Left renal cortex interstitium (tissue), 4 donors: ENCODE measurements at regions not wholly inside any gene's neighbourhood (a gene's known extent, or its start where the extent isn't known, plus 50 kb on each side); places are given as distances from the start of the nearest gene placed in this dataset.
A peak's percentile ranks its signal among the peaks of the same experiment; 100 is the strongest.

Experiments used
- DNase-seq, 4 donors: peaks; one replicate each; pipeline ENCODE4 v3.0.0-alpha.2; 2013; ENCODE audit warnings: low read depth in 4 of 4, low spot score in 2 of 4, missing footprints in 1 of 4

- no peak for DNase-seq
Observed at GRCh38 chr4:67051000-67051789, 494.1 kb downstream of the CENPC start.

GRCh38 chr4:67049446-67049845, 495.9 kb downstream of the CENPC start:
- DNase-seq, result no peak

DNA sequence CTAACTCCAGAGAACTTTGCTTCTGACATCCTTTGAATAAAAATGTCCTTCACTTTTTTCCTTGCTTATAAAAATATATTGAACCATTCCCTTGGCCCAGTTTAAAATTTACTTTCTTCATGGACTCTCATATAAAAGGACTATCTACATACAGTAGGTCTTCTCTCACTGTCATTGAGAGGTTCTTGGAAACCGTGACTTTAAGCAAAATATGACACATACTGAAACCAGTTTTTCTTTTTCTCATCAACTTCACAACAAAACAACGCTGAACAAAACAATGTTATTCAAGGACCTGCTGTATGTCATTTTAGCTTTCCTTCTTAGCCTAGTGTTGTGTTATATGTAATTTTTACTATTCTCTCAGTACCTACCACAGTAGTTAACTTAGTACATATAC, 496.8 kb downstream of the CENPC start:
- DNase-seq, result no peak

DNA sequence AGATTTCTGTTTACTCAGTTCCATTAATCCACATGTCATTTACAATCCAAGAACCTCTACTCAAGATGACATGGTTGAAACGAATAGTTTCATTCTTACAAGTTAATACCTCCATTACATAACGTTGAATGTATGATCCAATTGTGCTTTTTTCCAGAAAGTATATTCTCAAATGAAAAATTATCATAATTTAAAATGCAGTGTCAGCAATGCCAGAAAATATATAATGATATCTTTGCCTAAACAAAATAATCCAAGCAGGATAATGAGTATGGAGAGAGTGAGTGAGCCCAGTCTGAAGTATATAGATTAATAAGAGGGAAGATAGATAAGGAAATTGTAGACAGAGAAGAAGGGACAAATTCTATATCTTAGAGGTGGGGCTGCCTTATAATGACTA, 505.0 kb downstream of the CENPC start:
- DNase-seq, result no peak

DNA sequence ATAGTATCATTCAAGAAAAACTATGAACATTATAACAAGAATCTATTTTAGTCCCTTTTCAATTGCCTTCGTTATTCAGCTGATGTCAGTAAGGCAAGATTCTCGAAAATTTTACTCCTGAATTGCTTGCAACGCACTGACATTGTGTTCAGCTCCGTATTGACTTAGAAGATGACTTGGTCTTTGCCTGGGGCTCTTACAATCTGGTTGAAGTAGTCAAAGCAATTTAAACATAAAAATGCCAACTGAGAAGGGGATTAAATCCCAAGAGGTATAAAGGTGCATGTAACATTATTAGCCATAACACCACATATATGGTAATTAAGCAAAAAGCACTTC, 507.1 kb downstream of the CENPC start:
- no peak for DNase-seq

GRCh38 chr4:67037504-67038227, 507.6 kb downstream of the CENPC start:
- DNase-seq, result no peak

GRCh38 chr4:67036791-67037190, 508.5 kb downstream of the CENPC start:
- DNase-seq, result no peak

- DNase-seq, result no peak
Observed at GRCh38 chr4:67035986-67036385, 509.3 kb downstream of the CENPC start.

- no peak for DNase-seq
Observed at GRCh38 chr4:67035501-67035900, 509.8 kb downstream of the CENPC start.

- DNase-seq, result no peak
Observed at GRCh38 chr4:67030636-67031035, 514.7 kb downstream of the CENPC start.

DNA sequence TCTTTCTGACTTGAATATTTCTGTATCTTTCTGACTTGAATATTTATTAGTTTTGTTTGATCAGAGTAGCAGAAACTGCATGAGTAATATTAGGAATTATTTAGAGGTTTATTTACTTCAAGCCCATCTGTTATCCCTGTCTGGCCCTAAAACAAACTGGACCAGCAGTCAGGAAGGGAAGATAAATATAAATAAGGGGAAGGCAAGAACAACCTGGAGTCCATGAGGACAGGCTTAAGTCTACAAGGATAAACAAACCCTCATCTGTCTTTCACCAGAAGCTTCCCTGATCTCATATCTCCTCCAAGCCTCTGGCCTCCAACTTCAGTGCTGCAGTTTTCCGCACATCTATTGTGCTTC, 524.9 kb downstream of the CENPC start:
- DNase-seq, result no peak

DNA sequence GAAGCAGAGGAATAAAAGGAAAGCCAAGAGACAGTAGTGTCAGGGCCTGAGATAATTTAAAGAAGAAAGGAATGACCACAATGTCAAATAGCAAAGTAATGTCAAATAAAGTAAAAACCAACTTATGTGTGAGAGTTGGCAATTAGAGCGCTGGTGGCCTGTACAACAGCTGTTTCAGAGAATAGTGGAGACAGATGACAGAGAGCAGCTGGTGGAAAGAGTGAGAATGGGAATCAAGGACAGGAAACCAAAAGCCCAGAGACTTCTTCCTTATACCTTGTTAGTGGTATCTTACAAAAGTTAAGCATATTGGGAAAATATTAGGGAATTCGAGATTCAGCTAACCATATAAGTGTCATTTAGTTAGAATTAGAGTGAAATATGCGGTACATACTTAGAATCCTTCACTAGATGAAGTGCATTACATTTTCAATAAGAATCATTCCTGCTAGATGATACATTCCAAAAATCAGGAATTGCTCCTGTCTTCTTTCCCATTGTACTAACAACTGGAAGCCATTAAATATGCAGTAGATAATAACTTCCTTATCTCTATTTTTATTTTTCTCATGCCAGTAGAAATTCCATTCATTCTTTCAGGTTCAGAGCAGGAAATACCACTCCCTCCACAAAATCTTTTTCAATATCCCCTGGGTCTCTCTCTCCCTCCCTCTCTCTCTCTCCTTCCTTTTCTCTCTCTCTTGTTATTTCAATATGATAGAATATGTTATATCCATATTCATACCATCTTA, 525.4 kb downstream of the CENPC start:
- peak in 1 of 4 donors; percentile 24 for DNase-seq

GRCh38 chr4:67014592-67014991, 530.7 kb downstream of the CENPC start:
- DNase-seq, result no peak

- DNase-seq, result no peak
Observed at GRCh38 chr4:67006791-67007190, 538.5 kb downstream of the CENPC start.

- no peak for DNase-seq
Observed at GRCh38 chr4:66991521-66991920, 553.8 kb downstream of the CENPC start.

GRCh38 chr4:66974665-66975064, 570.6 kb downstream of the CENPC start:
- no peak for DNase-seq

GRCh38 chr4:66972087-66972486, 573.2 kb downstream of the CENPC start:
- DNase-seq, result no peak

DNA sequence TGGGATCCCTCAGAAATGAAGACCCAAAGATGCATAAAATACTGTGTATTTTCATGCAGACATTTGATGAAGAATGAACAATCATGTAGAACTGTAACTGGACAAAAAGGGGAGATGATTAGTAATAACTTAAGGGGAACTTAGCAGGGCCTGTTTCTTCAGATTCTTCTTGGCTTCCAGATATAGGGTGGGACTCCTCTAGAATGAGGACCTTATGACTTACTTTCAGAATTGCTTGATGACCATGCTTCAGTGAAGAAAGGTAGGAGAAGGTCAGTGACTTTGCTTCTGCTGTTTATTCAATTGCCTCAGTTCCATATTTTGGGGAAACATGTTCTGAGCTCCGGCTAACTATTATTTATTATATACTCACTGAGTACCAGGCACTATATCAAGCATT, 580.8 kb downstream of the CENPC start:
- no peak for DNase-seq

GRCh38 chr4:66963084-66963483, 582.2 kb downstream of the CENPC start:
- peak in 3 of 4 donors; percentile 1 to 9 (median 6) for DNase-seq

- DNase-seq, result no peak
Observed at GRCh38 chr4:66959207-66959606, 586.1 kb downstream of the CENPC start.

DNA sequence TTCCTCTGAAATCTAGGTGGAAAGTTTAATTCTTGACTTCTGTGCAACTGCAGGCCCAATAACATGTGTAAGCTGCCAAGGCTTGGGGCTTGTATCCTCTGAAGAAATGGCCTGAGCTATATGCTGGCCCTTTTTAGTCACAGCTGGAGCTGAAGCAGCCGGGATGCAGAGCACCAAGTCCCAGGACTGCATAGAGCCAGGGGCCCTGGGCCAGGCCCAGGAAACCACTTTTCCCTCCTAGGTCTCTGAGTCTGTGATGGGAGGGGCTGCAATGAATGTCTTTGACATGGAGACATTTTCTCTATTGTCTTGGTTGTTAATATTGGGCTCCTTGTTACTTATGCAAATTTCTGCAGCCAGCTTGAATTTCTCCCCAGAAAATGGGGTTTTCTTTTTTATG, 588.5 kb downstream of the CENPC start:
- DNase-seq, result no peak

DNA sequence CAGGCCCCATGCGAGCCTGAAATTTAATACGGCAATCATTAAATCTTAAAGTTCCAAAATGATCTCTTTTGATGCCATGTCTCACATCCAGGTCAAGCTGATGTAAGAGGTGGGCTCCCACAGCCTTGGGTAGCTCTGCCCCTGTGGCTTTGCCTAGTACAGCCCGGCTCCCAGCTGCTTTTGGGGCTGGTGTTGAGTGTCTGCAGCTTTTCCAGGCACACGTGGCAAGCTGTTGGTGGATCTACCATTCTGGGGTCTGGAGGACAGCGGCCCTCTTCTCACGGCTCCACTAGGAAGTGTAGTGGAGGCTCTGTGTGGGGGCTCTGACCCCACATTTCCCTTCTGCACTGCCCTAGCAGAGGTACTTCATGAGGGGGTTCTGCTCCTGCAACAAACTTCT, 588.9 kb downstream of the CENPC start:
- no peak for DNase-seq
